ENCODE measurements at regions not wholly inside any gene's neighbourhood (a gene's known extent, or its start where the extent isn't known, plus 50 kb on each side); places are given as distances from the start of the nearest gene placed in this dataset.
A peak's percentile ranks its signal among the peaks of the same experiment; 100 is the strongest.
"Not testable (repeated sequence)": the region's sequence is repeated elsewhere in the genome, so short reads cannot be mapped to it uniquely, and the experiment has no call there.

- DNase-seq: no peak
These were observed 60.6 kb upstream of the EMB start for GRCh38 chr5:50501491-50502228.

GRCh38 chr5:50513028-50513457 is 72.0 kb upstream of the EMB start:
- DNase-seq: not testable (repeated sequence)

GRCh38 chr5:50521060-50521459 is 80.0 kb upstream of the EMB start:
- not testable (repeated sequence) for DNase-seq

- not testable (repeated sequence) for DNase-seq
These were observed 86.5 kb upstream of the EMB start for GRCh38 chr5:50527514-50528060.

- no peak for DNase-seq
These were observed 94.3 kb upstream of the EMB start for GRCh38 chr5:50535393-50535792.

- not testable (repeated sequence) for DNase-seq
These were observed 96.4 kb upstream of the EMB start for GRCh38 chr5:50537534-50537933.

- no peak for DNase-seq
These were observed 106.2 kb upstream of the EMB start for GRCh38 chr5:50547303-50547702.

GRCh38 chr5:50550267-50550666 is 109.2 kb upstream of the EMB start:
- DNase-seq: no peak

GRCh38 chr5:50550993-50551392 is 109.9 kb upstream of the EMB start:
- DNase-seq: no peak

- DNase-seq: no peak
These were observed 112.5 kb upstream of the EMB start for GRCh38 chr5:50553560-50553984.

- DNase-seq: not testable (repeated sequence)
These were observed 107.8 kb upstream of the PARP8 start for GRCh38 chr5:50558640-50559039.

GRCh38 chr5:50559955-50560354 is 106.5 kb upstream of the PARP8 start:
- no peak for DNase-seq

- DNase-seq: no peak
These were observed 103.7 kb upstream of the PARP8 start for GRCh38 chr5:50562694-50563093.

GRCh38 chr5:50564079-50564478 is 102.4 kb upstream of the PARP8 start:
- DNase-seq: peak; percentile 29

GRCh38 chr5:50564558-50564957 is 101.9 kb upstream of the PARP8 start:
- DNase-seq: no peak

- no peak for DNase-seq
These were observed 92.3 kb upstream of the PARP8 start for GRCh38 chr5:50574121-50574520.

GRCh38 chr5:50575740-50576139 is 90.7 kb upstream of the PARP8 start:
- no peak for DNase-seq

GRCh38 chr5:50576265-50576664 is 90.2 kb upstream of the PARP8 start:
- DNase-seq: no peak

- DNase-seq: no peak
These were observed 89.7 kb upstream of the PARP8 start for GRCh38 chr5:50576686-50577256.

- no peak for DNase-seq
These were observed 85.9 kb upstream of the PARP8 start for GRCh38 chr5:50580506-50580905.

- DNase-seq: not testable (repeated sequence)
These were observed 84.6 kb upstream of the PARP8 start for GRCh38 chr5:50581845-50582244.

GRCh38 chr5:50582699-50583098 is 83.7 kb upstream of the PARP8 start:
- no peak for DNase-seq

- DNase-seq: no peak
These were observed 82.8 kb upstream of the PARP8 start for GRCh38 chr5:50583621-50584020.

- not testable (repeated sequence) for DNase-seq
These were observed 78.0 kb upstream of the PARP8 start for GRCh38 chr5:50588471-50588870.
